ENCODE measurements at regions not wholly inside any gene's neighbourhood (a gene's known extent, or its start where the extent isn't known, plus 50 kb on each side); places are given as distances from the start of the nearest gene placed in this dataset.

- DNase-seq = no peak
Observed at GRCh38 chr1:195617106-195617505, 991.1 kb downstream of the KCNT2 start.

GRCh38 chr1:195608883-195609282 is 999.4 kb downstream of the KCNT2 start:
- no peak for DNase-seq

- DNase-seq = no peak
Observed at GRCh38 chr1:195606483-195606882, 1001.8 kb downstream of the KCNT2 start.

- DNase-seq = no peak
Observed at GRCh38 chr1:195604287-195604686, 1004.0 kb downstream of the KCNT2 start.

- DNase-seq = no peak
Observed at GRCh38 chr1:195597891-195598290, 1010.3 kb downstream of the KCNT2 start.

GRCh38 chr1:195594773-195595172 is 1013.5 kb downstream of the KCNT2 start:
- DNase-seq = no peak

GRCh38 chr1:195594322-195594721 is 1013.9 kb downstream of the KCNT2 start:
- DNase-seq = no peak

GRCh38 chr1:195591917-195592672 is 1016.1 kb downstream of the KCNT2 start:
- no peak for DNase-seq

- DNase-seq = no peak
Observed at GRCh38 chr1:195590649-195591048, 1017.6 kb downstream of the KCNT2 start.

- no peak for DNase-seq
Observed at GRCh38 chr1:195584870-195585624, 1023.2 kb downstream of the KCNT2 start.

- no peak for DNase-seq
Observed at GRCh38 chr1:195580988-195581387, 1027.3 kb downstream of the KCNT2 start.

- no peak for DNase-seq
Observed at GRCh38 chr1:195577748-195578147, 1030.5 kb downstream of the KCNT2 start.

GRCh38 chr1:195576641-195577040 is 1031.6 kb downstream of the KCNT2 start:
- no peak for DNase-seq

GRCh38 chr1:195574511-195574910 is 1033.7 kb downstream of the KCNT2 start:
- DNase-seq = no peak

- DNase-seq = no peak
Observed at GRCh38 chr1:195569934-195570333, 1038.3 kb downstream of the KCNT2 start.

GRCh38 chr1:195568389-195568788 is 1039.9 kb downstream of the KCNT2 start:
- DNase-seq = no peak

GRCh38 chr1:195562074-195562473 is 1046.2 kb downstream of the KCNT2 start:
- DNase-seq = no peak

- DNase-seq = no peak
Observed at GRCh38 chr1:195550071-195550862, 1058.0 kb downstream of the KCNT2 start.

- DNase-seq = no peak
Observed at GRCh38 chr1:195530961-195531360, 1077.3 kb downstream of the KCNT2 start.

GRCh38 chr1:195529881-195530280 is 1078.4 kb downstream of the KCNT2 start:
- no peak for DNase-seq

GRCh38 chr1:195520757-195521156 is 1087.5 kb downstream of the KCNT2 start:
- no peak for DNase-seq

GRCh38 chr1:195516036-195516435 is 1092.2 kb downstream of the KCNT2 start:
- no peak for DNase-seq

- no peak for DNase-seq
Observed at GRCh38 chr1:195511501-195511900, 1096.7 kb downstream of the KCNT2 start.

GRCh38 chr1:195501118-195501517 is 1107.1 kb downstream of the KCNT2 start:
- no peak for DNase-seq
